GM18909 (cell line): ENCODE measurements at regions not wholly inside any gene's neighbourhood (a gene's known extent, or its start where the extent isn't known, plus 50 kb on each side); places are given as distances from the start of the nearest gene placed in this dataset.
"Not testable (repeated sequence)": the region's sequence is repeated elsewhere in the genome, so short reads cannot be mapped to it uniquely, and the experiment has no call there.

Experiments used
- ATAC-seq: cut with Tn5 transposase; IDR thresholded peaks from one replicate; pipeline ENCODE4 v1.9.1; 2021; ENCODE audit warnings: mild to moderate bottlenecking; ENCODE audit not compliant: unreplicated experiment, poor library complexity

DNA sequence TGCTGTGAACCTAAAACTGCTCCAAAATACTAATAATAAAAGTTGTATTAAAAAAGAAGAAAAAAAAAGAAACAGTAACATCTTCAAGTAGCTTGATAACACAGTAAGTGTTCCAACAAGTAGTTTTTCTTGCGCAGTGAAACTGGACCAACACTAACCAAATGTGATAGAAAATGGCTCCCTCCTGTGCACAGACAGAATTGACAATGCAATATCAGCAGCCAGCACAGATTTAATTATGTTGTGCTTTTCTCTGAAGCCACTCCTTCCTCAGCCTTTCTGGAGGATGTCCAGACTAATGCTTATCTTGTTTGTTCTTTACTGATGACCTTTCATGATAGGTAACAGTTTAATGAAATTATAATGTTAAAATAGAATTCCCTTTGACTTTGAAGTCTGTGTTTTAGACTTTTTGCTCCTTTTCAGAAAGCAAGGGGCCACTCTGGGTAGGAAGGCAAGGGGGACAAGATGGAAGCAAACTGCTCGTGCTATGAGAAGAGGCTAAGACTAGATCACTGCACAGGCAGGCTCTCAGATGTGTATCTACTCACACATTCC, 147.1 kb upstream of the RPL34 start:
- no peak for ATAC-seq

DNA sequence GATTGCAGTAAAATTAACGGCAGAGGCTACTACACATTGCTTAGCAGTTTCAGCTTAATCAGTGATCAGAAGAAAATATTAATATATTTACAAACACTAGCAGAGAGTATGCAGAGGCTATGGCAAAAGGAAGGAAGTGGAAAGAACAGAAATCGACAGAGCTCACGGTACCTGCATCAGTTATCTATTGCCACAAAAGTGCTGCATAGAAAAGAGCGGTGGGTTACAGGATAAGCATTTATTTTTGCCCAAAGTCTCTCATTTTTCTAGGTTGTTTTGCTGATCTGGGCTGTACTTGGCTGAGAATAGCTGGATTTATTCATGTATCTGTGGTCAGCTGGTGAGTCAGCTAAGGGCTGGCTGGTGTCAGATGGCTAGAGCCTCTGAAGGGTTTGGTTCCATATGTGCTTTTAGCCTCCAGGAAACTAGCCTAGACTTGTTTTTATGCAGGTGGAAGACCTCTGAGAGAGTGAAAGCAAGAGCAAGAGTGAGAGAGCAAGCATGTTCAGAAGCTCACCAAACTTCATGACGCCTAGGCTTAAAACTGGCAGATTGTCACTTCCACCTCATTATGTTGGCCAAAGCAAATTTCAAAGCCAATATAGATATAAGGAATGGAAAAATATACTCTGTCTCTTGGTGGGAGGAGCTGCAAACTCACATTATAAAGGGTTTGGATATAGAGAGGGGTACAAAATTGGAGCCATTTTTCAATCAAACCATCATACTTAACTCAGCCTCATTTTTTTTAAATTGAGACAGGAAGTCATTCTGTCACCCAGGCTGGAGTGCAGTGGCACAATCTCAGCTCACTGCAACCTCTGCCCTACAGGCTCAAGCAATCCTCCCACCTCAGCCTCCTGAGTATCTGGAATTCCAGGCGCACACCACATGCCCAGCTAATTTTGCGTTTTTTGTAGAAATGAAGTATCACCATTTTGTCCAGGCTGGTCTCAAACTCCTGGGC, 153.2 kb upstream of the RPL34 start:
- peak; percentile 97 for ATAC-seq

DNA sequence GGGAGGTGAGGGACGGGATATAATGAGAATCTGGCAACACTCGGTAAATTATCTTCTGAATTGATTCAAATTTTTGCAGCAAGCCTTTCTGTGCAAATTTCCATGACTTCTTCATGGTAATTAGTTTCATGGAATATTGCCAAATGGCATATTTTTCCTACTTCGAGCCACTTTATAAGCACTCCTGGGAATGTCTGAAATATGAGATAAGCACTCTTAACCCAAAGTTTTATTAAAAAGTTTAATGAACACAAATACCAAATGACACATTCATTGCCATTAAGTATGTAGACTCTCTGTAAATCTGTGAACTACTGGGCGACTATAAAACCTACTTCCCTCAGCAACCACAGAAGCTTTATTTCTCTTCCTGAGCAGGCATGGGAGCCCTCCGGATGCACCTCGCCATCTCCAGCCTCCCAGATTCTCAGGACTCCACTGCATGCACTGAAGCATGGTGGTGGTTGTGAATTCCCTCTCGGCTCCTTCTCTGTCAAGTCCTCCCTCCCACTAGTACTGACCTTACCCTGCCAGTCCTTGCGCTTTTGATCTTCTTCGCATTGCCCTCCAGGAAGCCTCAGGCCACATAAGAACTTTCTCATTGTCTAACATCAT, 154.4 kb upstream of the RPL34 start:
- no peak for ATAC-seq

GRCh38 chr4:108458681-108459080, 161.7 kb upstream of the RPL34 start:
- no peak for ATAC-seq

DNA sequence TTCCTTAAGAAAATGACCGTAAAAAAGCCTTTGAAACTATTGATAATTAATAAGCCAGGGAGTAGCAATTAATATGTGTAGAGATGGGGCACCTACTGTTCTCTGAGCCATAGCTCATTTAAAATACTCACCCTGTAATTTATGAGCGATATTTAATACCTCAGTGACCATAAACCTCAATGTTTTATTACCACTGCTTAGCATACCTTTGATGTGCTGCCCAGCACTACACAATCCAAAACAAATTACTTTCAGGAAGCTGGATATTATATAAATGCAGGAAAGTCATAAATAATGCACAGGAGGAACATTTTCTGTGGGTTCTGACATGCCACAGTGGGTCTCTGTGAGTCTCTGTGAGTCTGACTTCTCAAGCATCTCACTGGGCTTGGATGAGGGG, 166.1 kb upstream of the RPL34 start:
- no peak for ATAC-seq

DNA sequence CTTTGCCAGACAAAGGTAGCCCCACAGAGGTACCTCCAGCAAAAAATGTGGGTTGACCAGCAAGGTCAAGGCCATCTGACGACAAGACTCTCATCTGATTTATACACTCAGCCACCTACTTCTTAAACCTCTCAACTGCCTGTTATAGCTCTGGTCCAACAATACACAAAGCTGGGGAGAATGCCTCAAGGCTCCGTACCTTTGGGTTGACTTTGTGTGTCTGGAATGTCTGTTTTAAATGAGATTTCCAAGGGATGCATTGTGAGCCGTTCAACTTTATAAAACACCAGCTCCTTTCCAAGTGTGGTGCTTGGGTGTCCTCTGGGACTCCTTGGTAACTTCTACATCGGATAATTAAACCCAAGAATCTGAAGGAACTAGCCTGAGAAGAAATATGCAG, 167.0 kb upstream of the RPL34 start:
- no peak for ATAC-seq

DNA sequence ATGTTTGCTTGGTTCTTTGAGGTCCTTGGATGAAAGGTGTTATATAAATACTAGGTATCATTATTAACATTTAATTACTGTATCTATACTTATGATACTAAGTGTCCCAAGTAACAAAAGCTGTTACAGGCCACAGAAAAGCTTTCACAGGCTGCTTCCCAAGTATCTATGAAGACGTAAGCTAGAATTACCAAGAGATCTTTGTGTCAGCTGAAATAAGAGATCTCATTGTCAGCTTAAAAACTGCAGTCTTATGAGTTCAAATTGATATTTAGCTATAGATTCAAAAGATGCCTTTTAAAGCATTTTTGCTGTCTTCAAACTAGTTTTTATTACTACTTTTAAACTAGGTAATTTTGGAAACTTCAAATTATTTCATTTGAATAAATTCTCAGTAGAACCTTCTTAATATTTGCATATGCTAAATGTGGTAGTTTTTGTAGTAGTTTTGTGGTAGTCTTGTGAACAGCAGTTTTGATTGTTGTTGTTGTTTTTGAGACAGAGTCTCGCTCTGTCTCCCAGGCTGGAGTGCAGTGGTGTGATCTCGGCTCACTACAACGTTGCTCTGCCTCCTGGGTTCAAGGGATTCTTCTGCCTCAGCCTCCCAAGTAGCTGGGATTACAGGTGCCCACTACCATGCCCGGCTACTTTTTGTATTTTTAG, 170.0 kb upstream of the RPL34 start:
- no peak for ATAC-seq

GRCh38 chr4:108449129-108449528, 171.2 kb upstream of the RPL34 start:
- no peak for ATAC-seq

DNA sequence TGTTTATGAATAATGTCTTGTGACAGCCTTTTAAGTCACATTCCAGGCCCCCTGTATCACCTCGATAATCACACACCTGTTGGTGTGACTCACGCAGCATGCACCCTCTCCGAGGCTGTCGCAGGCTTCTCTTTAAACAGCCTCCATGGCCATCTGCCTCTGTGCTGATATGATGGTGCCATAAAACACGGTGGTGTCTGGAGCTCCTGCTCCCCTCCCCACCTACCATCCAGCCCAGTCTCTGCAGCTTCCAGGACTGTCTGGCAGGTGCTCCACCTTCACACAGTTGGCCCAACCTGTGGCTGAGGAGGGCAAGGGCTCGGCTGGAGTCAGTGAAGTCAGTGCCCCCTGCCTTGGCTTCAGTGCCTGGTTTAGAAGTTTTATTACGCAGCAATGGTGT, 173.8 kb upstream of the RPL34 start:
- ATAC-seq, result no peak

DNA sequence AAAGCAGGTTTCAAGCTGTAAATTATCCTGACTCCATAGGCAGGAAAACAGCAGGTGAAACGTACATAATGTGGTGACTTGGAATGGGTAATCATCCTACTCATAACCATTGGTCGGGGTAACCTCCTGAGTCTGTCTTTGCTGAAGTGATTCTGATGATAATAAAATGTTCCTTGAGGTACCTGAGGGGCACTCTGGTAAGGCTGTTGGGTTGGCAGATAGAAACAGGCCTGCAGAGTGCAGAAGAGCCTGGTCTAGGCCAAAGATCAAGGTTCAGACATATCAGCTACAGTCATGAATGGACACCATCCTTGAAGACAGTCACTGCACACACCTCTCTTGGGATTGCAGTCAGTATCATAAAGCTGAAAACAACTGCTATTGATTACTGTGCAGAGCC, 174.7 kb upstream of the RPL34 start:
- no peak for ATAC-seq

GRCh38 chr4:108443585-108443984, 176.8 kb upstream of the RPL34 start:
- ATAC-seq, result no peak

GRCh38 chr4:108433832-108434231, 186.5 kb upstream of the RPL34 start:
- no peak for ATAC-seq

DNA sequence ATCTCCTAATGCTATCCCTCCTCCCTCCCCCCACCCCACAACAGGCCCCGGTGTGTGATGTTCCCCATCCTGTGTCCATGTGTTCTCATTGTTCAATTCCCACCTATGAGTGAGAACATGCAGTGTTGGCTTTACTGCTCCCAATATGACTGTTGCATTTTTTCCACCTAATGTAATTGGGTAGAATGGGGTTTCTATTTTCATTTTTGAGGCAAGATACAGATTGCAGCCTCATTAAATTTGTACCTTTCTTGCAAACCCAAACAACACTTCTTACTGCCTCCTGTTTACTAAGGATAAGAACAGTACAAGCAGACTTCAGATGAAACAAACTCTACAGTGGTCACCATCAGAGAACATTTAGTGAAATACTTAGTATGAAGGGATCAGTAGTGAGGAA, 187.0 kb upstream of the RPL34 start:
- not testable (repeated sequence) for ATAC-seq

- ATAC-seq, result no peak
Observed at GRCh38 chr4:108432418-108432817, 188.0 kb upstream of the RPL34 start.

DNA sequence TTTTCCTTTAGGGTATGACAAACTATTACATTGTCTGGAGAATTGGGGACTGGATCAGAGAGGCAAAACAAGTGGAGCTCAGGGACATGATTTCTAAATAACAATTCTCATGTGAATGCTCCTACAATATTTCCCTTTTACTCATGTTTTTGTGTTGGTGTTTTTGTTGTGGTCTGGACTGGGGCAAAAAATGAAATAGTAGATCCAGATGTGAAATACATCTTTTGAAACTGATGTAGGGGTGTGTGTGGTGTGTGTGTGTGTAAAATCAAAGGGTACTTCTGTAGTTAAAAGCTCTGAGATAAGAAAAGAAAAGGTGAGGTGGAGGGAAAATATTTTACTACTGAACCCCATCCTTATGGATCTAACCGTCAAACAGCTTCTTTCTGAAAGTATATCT, 188.4 kb upstream of the RPL34 start:
- no peak for ATAC-seq

- no peak for ATAC-seq
Observed at GRCh38 chr4:108430921-108431320, 189.5 kb upstream of the RPL34 start.

GRCh38 chr4:108429662-108430061, 190.7 kb upstream of the RPL34 start:
- no peak for ATAC-seq

- no peak for ATAC-seq
Observed at GRCh38 chr4:108428923-108429322, 191.5 kb upstream of the RPL34 start.

DNA sequence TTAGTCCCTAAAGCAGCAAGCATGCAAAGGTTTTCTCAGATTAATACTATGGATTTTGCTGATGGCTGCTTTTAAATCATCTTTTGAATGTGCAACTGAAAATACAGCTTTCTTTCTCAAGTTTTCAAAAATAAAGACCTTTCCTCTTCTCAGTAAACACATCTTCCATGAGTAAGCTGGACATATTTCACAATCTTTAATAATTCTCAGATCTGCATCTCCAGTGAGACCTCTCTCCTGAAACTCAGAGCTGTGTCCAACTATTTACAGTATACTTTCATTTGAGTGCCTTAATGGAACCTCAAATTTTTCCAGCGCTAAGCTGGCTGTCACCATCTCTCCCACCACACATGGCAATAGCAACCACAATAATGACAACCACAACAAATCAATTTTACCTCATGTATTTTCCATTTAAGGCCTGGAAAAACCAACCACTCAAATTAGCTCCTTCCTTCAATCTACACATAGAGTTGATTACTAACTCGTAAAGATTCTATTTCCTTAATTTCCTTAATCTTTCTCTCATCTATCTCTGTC, 192.4 kb upstream of the RPL34 start:
- ATAC-seq, result no peak

DNA sequence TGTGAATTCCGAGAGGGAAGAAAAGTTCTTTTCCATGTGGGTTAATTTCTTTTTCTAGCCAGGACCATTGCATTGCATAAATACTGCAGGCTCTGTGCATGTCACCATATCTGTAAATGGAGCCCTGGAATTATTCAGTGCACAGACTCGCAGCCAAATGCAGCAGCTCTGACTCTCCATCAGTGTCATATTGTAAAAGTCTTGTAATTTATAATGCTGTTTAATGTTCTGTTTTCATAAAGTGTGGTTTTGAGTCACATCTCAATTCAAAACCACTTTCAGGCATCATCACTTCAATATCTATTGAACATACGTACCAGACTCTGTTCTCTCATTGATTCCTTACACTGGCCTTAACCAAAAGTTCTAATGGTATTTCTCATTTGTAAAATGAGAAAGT, 193.9 kb upstream of the RPL34 start:
- ATAC-seq, result no peak

GRCh38 chr4:108425988-108426387, 194.4 kb upstream of the RPL34 start:
- ATAC-seq, result no peak
